BLaER1 treated with 17β-estradiol and CSF1 and Interleukin-3, amounts not matched to agents 10 nM and 100 nM (cell line): ENCODE measurements at regions not wholly inside any gene's neighbourhood (a gene's known extent, or its start where the extent isn't known, plus 50 kb on each side); places are given as distances from the start of the nearest gene placed in this dataset.
"Not testable (repeated sequence)": the region's sequence is repeated elsewhere in the genome, so short reads cannot be mapped to it uniquely, and the experiment has no call there.

ENCODE experiments used
- H3K27ac ChIP-seq, 11 experiments: shearing (Covaris generic); formaldehyde crosslinking; 2 replicates each; pipeline ENCODE4 v1.8.1; 2022
- H3K27me3 ChIP-seq, 11 experiments: shearing (Covaris generic); formaldehyde crosslinking; 2 replicates each; pipeline ENCODE4 v1.8.1; 2022
- H3K36me3 ChIP-seq, 11 experiments: shearing (Covaris generic); formaldehyde crosslinking; 2 replicates each; pipeline ENCODE4 v1.8.1; 2022
- H3K4me1 ChIP-seq, 10 experiments: shearing (Covaris generic); formaldehyde crosslinking; 2 replicates each; pipeline ENCODE4 v1.8.1; 2022
- H3K4me2 ChIP-seq, 11 experiments: shearing (Covaris generic); formaldehyde crosslinking; 2 replicates each; pipeline ENCODE4 v1.8.1; 2022
- H3K4me3 ChIP-seq, 10 experiments: shearing (Covaris generic); formaldehyde crosslinking; 2 replicates each; pipeline ENCODE4 v1.8.1; 2022
- H3K9ac ChIP-seq, 11 experiments: shearing (Covaris generic); formaldehyde crosslinking; 2 replicates each; pipeline ENCODE4 v1.8.1; 2022
- H3K9me3 ChIP-seq, 11 experiments: shearing (Covaris generic); formaldehyde crosslinking; replicated peaks in 1 of 11; 2 replicates each; pipeline ENCODE4 v1.8.1; 2022
- H4K20me1 ChIP-seq, 11 experiments: shearing (Covaris generic); formaldehyde crosslinking; 2 replicates each; pipeline ENCODE4 v1.8.1; 2022
- Cebpa-rat ChIP-seq, 11 experiments: shearing (Covaris generic); IDR thresholded peaks; 2 replicates each; pipeline ENCODE4 v1.8.1; 2022

- no peaks in the 10 kb centered on the region for H4K20me1 ChIP-seq
- no peaks in the 10 kb centered on the region for H3K27me3 ChIP-seq
- no peak overlapping the region for H3K4me3 ChIP-seq
- no peak overlapping the region for H3K27ac ChIP-seq
- no peak for TF ChIP-seq Cebpa-rat (IDR thresholded peaks at IDR 0.05)
- H3K36me3 ChIP-seq, result no peaks in the 10 kb centered on the region
- peak overlapping the region in 2 of 11 experiments; percentile 6 to 37; a peak in 3 of 22 replicates for H3K4me2 ChIP-seq
- H3K9me3 ChIP-seq, result peaks cover 6 to 15% (median 12%) of the 10 kb centered on the region in 11 experiments; a peak in 17 of 22 replicates
- H3K9ac ChIP-seq, result no peak overlapping the region
- peaks cover 0 to 17% (median 0%) of the 10 kb centered on the region in 10 experiments; a peak in 3 of 20 replicates for H3K4me1 ChIP-seq
Observed at GRCh38 chrX:151042842-151043241, 59.7 kb downstream of the HMGB3 start.

- H3K4me3 ChIP-seq, H3K9ac ChIP-seq, H3K4me1 ChIP-seq, H3K9me3 ChIP-seq, H3K36me3 ChIP-seq, H3K27ac ChIP-seq, H4K20me1 ChIP-seq, H3K27me3 ChIP-seq, H3K4me2 ChIP-seq: not testable (repeated sequence)
Observed at GRCh38 chrX:151066373-151066772, 83.2 kb downstream of the HMGB3 start.

- H3K4me1 ChIP-seq, result no peaks in the 10 kb centered on the region
- no peaks in the 10 kb centered on the region for H3K9me3 ChIP-seq
- no peaks in the 10 kb centered on the region for H3K36me3 ChIP-seq
- no peak overlapping the region for H3K9ac ChIP-seq
- H3K4me3 ChIP-seq, result no peak overlapping the region
- no peaks in the 10 kb centered on the region for H3K27me3 ChIP-seq
- no peak overlapping the region for H3K4me2 ChIP-seq
- H4K20me1 ChIP-seq, result no peaks in the 10 kb centered on the region
- no peak overlapping the region for H3K27ac ChIP-seq
- TF ChIP-seq Cebpa-rat (IDR thresholded peaks at IDR 0.05), result no peak
Observed at GRCh38 chrX:151073767-151074166, 90.6 kb downstream of the HMGB3 start.

- no peaks in the 10 kb centered on the region for H3K36me3 ChIP-seq
- H3K4me3 ChIP-seq, result no peak overlapping the region
- peaks cover 0 to 4% (median 0%) of the 10 kb centered on the region in 10 experiments; a peak in 2 of 20 replicates for H3K4me1 ChIP-seq
- H3K27ac ChIP-seq, result no peak overlapping the region
- H3K9me3 ChIP-seq, result no peaks in the 10 kb centered on the region
- H3K9ac ChIP-seq, result no peak overlapping the region
- H3K4me2 ChIP-seq, result no peak overlapping the region
- H4K20me1 ChIP-seq, result no peaks in the 10 kb centered on the region
- peaks cover 17 to 37% (median 29%) of the 10 kb centered on the region in 11 experiments; a peak in 21 of 22 replicates for H3K27me3 ChIP-seq
- TF ChIP-seq Cebpa-rat (IDR thresholded peaks at IDR 0.05), result no peak
Observed at GRCh38 chrX:151081016-151081415, 95.4 kb upstream of the GPR50 start.

- Histone ChIP-seq H3K9me3 (no peaks in the 10 kb centered on the region; a peak in 1 of 22 replicates), H4K20me1 (no peaks in the 10 kb centered on the region), H3K4me2 (peak overlapping the region; percentile 30 to 59 (median 51); a peak in 19 of 22 replicates), H3K27me3 (peaks cover 24 to 45% (median 35%) of the 10 kb centered on the region in 11 experiments), H3K27ac (no peak overlapping the region), H3K36me3 (no peaks in the 10 kb centered on the region), H3K4me1 (peaks cover 0 to 4% (median 0%) of the 10 kb centered on the region in 10 experiments; a peak in 2 of 20 replicates), H3K4me3 (no peak overlapping the region), H3K9ac (peak overlapping the region in 2 of 11 experiments; percentile 17 to 34; a peak in 2 of 22 replicates)
- no peak for TF ChIP-seq Cebpa-rat (IDR thresholded peaks at IDR 0.05)
Observed at GRCh38 chrX:151082077-151082948, 94.1 kb upstream of the GPR50 start.

GRCh38 chrX:151084454-151084853 is 91.9 kb upstream of the GPR50 start:
- peaks cover 45 to 66% (median 56%) of the 10 kb centered on the region in 11 experiments for H3K27me3 ChIP-seq
- H3K36me3 ChIP-seq, result no peaks in the 10 kb centered on the region
- H4K20me1 ChIP-seq, result no peaks in the 10 kb centered on the region
- no peak overlapping the region for H3K9ac ChIP-seq
- no peak overlapping the region for H3K27ac ChIP-seq
- peaks cover 0 to 6% (median 0%) of the 10 kb centered on the region in 11 experiments; a peak in 2 of 22 replicates for H3K9me3 ChIP-seq
- no peak for TF ChIP-seq Cebpa-rat (IDR thresholded peaks at IDR 0.05)
- H3K4me3 ChIP-seq, result no peak overlapping the region
- H3K4me1 ChIP-seq, result peaks cover 0 to 4% (median 0%) of the 10 kb centered on the region in 10 experiments; a peak in 2 of 20 replicates
- no peak overlapping the region for H3K4me2 ChIP-seq

- no peaks in the 10 kb centered on the region for H3K36me3 ChIP-seq
- no peaks in the 10 kb centered on the region for H4K20me1 ChIP-seq
- peaks cover 0 to 4% (median 0%) of the 10 kb centered on the region in 10 experiments; a peak in 2 of 20 replicates for H3K4me1 ChIP-seq
- H3K9me3 ChIP-seq, result peaks cover 0 to 6% (median 0%) of the 10 kb centered on the region in 11 experiments; a peak in 2 of 22 replicates
- no peak overlapping the region for H3K4me2 ChIP-seq
- H3K4me3 ChIP-seq, result no peak overlapping the region
- no peak overlapping the region for H3K9ac ChIP-seq
- TF ChIP-seq Cebpa-rat (IDR thresholded peaks at IDR 0.05), result no peak
- no peak overlapping the region for H3K27ac ChIP-seq
- peaks cover 48 to 70% (median 63%) of the 10 kb centered on the region in 11 experiments for H3K27me3 ChIP-seq
Observed at GRCh38 chrX:151085207-151085606, 91.2 kb upstream of the GPR50 start.

GRCh38 chrX:151088221-151088620 is 88.2 kb upstream of the GPR50 start:
- Histone ChIP-seq H3K27ac (no peak overlapping the region), H3K4me1 (peaks cover 0 to 8% (median 0%) of the 10 kb centered on the region in 10 experiments; a peak in 3 of 20 replicates), H4K20me1 (no peaks in the 10 kb centered on the region), H3K9ac (no peak overlapping the region), H3K9me3 (peaks cover 0 to 6% (median 0%) of the 10 kb centered on the region in 11 experiments; a peak in 2 of 22 replicates), H3K27me3 (peaks cover 30 to 51% (median 46%) of the 10 kb centered on the region in 11 experiments), H3K4me3 (no peak overlapping the region), H3K4me2 (no peak overlapping the region), H3K36me3 (no peaks in the 10 kb centered on the region)
- TF ChIP-seq Cebpa-rat (IDR thresholded peaks at IDR 0.05), result no peak

GRCh38 chrX:151099001-151099400 is 77.4 kb upstream of the GPR50 start:
- H3K9ac ChIP-seq, result no peak overlapping the region
- no peaks in the 10 kb centered on the region for H3K9me3 ChIP-seq
- no peak overlapping the region for H3K27ac ChIP-seq
- H3K36me3 ChIP-seq, result no peaks in the 10 kb centered on the region
- no peak overlapping the region for H3K4me3 ChIP-seq
- TF ChIP-seq Cebpa-rat (IDR thresholded peaks at IDR 0.05), result no peak
- H3K4me2 ChIP-seq, result peak overlapping the region in 1 of 11 experiments; percentile 41; a peak in 1 of 22 replicates
- H3K27me3 ChIP-seq, result peaks cover 0 to 9% (median 0%) of the 10 kb centered on the region in 11 experiments; a peak in 4 of 22 replicates
- H4K20me1 ChIP-seq, result no peaks in the 10 kb centered on the region
- peaks cover 0 to 14% (median 0%) of the 10 kb centered on the region in 10 experiments; a peak in 4 of 20 replicates for H3K4me1 ChIP-seq
